ENCODE measurements at regions not wholly inside any gene's neighbourhood (a gene's known extent, or its start where the extent isn't known, plus 50 kb on each side); places are given as distances from the start of the nearest gene placed in this dataset.
A peak's percentile ranks its signal among the peaks of the same experiment; 100 is the strongest.

GRCh38 chr17:36715951-36716350, 114.6 kb downstream of the MRM1 start:
- no peak overlapping the region for H3K9ac ChIP-seq (ENCODE audit: low read length in 3 of 3)
- no peak for FAIRE-seq
- no peak overlapping the region for H3K4me3 ChIP-seq (ENCODE audit: low read length in 3 of 3)

GRCh38 chr17:36717088-36717487, 115.7 kb downstream of the MRM1 start:
- H3K4me3 ChIP-seq (ENCODE audit: low read length in 3 of 3), result no peak overlapping the region
- H3K27me3 ChIP-seq (ENCODE audit: control insufficient read depth, insufficient read depth, low read length), result no peaks in the 10 kb centered on the region
- no peaks in the 10 kb centered on the region for H3K9me3 ChIP-seq (ENCODE audit: control insufficient read depth in 2 of 3, insufficient read depth in 1 of 3, low read length in 3 of 3)
- peaks cover 0 to 2% (median 0%) of the 10 kb centered on the region in 3 donors for H3K4me1 ChIP-seq (ENCODE audit: control insufficient read depth in 2 of 3, insufficient read depth in 2 of 3, low read depth in 1 of 3, low read length in 3 of 3)
- no peak overlapping the region for H3K9ac ChIP-seq (ENCODE audit: low read length in 3 of 3)
- FAIRE-seq (no peak), DNase-seq (no peak)
- no peaks in the 10 kb centered on the region for H3K36me3 ChIP-seq (ENCODE audit: control insufficient read depth in 2 of 3, insufficient read depth in 3 of 3, low read length in 3 of 3)
- no peak for TF ChIP-seq CTCF (IDR thresholded peaks at IDR 0.05; ENCODE audit: borderline replicate concordance, extremely low read depth, insufficient read depth)
- intact Hi-C loops (cut with DNase I), result no loop called here
- no peak overlapping the region for H3K27ac ChIP-seq (ENCODE audit: low read depth in 2 of 2, low read length in 2 of 2)

More at GRCh38 chr17:36715951-36716350, 114.6 kb downstream of the MRM1 start:
- no peak for TF ChIP-seq CTCF (IDR thresholded peaks at IDR 0.05; ENCODE audit: borderline replicate concordance, extremely low read depth, insufficient read depth)
- H3K4me1 ChIP-seq (ENCODE audit: control insufficient read depth in 2 of 3, insufficient read depth in 2 of 3, low read depth in 1 of 3, low read length in 3 of 3), result no peaks in the 10 kb centered on the region
- no peaks in the 10 kb centered on the region for H3K9me3 ChIP-seq (ENCODE audit: control insufficient read depth in 2 of 3, insufficient read depth in 1 of 3, low read length in 3 of 3)
- H3K27me3 ChIP-seq (ENCODE audit: control insufficient read depth, insufficient read depth, low read length), result no peaks in the 10 kb centered on the region
- H3K27ac ChIP-seq (ENCODE audit: low read depth in 2 of 2, low read length in 2 of 2), result no peak overlapping the region
- no peaks in the 10 kb centered on the region for H3K36me3 ChIP-seq (ENCODE audit: control insufficient read depth in 2 of 3, insufficient read depth in 3 of 3, low read length in 3 of 3)
- DNase-seq, result no peak
- intact Hi-C loops (cut with DNase I), result no loop called here

GRCh38 chr17:36720131-36720530, 118.7 kb downstream of the MRM1 start:
- Histone ChIP-seq H3K4me1 (ENCODE audit: control insufficient read depth in 2 of 3, insufficient read depth in 2 of 3, low read depth in 1 of 3, low read length in 3 of 3) (peaks cover 0 to 4% (median 0%) of the 10 kb centered on the region in 3 donors), H3K9ac (ENCODE audit: low read length in 3 of 3) (no peak overlapping the region), H3K36me3 (ENCODE audit: control insufficient read depth in 2 of 3, insufficient read depth in 3 of 3, low read length in 3 of 3) (no peaks in the 10 kb centered on the region), H3K4me3 (ENCODE audit: low read length in 3 of 3) (no peak overlapping the region), H3K27ac (ENCODE audit: low read depth in 2 of 2, low read length in 2 of 2) (no peak overlapping the region), H3K27me3 (ENCODE audit: control insufficient read depth, insufficient read depth, low read length) (no peaks in the 10 kb centered on the region), H3K9me3 (ENCODE audit: control insufficient read depth in 2 of 3, insufficient read depth in 1 of 3, low read length in 3 of 3) (no peaks in the 10 kb centered on the region)
- no peak for DNase-seq
- FAIRE-seq, result no peak
- no peak for TF ChIP-seq CTCF (IDR thresholded peaks at IDR 0.05; ENCODE audit: borderline replicate concordance, extremely low read depth, insufficient read depth)
- intact Hi-C loops (cut with DNase I), result no loop called here

GRCh38 chr17:36721560-36722120, 120.3 kb downstream of the MRM1 start:
- Histone ChIP-seq H3K4me1 (ENCODE audit: control insufficient read depth in 2 of 3, insufficient read depth in 2 of 3, low read depth in 1 of 3, low read length in 3 of 3) (peaks cover 0 to 4% (median 0%) of the 10 kb centered on the region in 3 donors), H3K9me3 (ENCODE audit: control insufficient read depth in 2 of 3, insufficient read depth in 1 of 3, low read length in 3 of 3) (no peaks in the 10 kb centered on the region), H3K36me3 (ENCODE audit: control insufficient read depth in 2 of 3, insufficient read depth in 3 of 3, low read length in 3 of 3) (no peaks in the 10 kb centered on the region), H3K27me3 (ENCODE audit: control insufficient read depth, insufficient read depth, low read length) (no peaks in the 10 kb centered on the region), H3K27ac (ENCODE audit: low read depth in 2 of 2, low read length in 2 of 2) (no peak overlapping the region), H3K4me3 (ENCODE audit: low read length in 3 of 3) (peak overlapping the region in 2 of 3 donors; percentile 22 to 43), H3K9ac (ENCODE audit: low read length in 3 of 3) (no peak overlapping the region)
- no peak for DNase-seq
- intact Hi-C loops (cut with DNase I), result no loop called here
- no peak for TF ChIP-seq CTCF (IDR thresholded peaks at IDR 0.05; ENCODE audit: borderline replicate concordance, extremely low read depth, insufficient read depth)
- FAIRE-seq, result no peak

All from kidney (tissue), 13 donors.